D341Med (cell line): ENCODE measurements at regions not wholly inside any gene's neighbourhood (a gene's known extent, or its start where the extent isn't known, plus 50 kb on each side); places are given as distances from the start of the nearest gene placed in this dataset.
"Not testable (repeated sequence)": the region's sequence is repeated elsewhere in the genome, so short reads cannot be mapped to it uniquely, and the experiment has no call there.

Experiments
- DNase-seq: peaks from one replicate; pipeline ENCODE4 v3.0.0; 2012; ENCODE audit warnings: low spot score

GRCh38 chr16:88228751-88229150 is 154.0 kb upstream of the ZNF469 start:
- not testable (repeated sequence) for DNase-seq

GRCh38 chr16:88229710-88230109 is 153.0 kb upstream of the ZNF469 start:
- DNase-seq, result not testable (repeated sequence)

DNA sequence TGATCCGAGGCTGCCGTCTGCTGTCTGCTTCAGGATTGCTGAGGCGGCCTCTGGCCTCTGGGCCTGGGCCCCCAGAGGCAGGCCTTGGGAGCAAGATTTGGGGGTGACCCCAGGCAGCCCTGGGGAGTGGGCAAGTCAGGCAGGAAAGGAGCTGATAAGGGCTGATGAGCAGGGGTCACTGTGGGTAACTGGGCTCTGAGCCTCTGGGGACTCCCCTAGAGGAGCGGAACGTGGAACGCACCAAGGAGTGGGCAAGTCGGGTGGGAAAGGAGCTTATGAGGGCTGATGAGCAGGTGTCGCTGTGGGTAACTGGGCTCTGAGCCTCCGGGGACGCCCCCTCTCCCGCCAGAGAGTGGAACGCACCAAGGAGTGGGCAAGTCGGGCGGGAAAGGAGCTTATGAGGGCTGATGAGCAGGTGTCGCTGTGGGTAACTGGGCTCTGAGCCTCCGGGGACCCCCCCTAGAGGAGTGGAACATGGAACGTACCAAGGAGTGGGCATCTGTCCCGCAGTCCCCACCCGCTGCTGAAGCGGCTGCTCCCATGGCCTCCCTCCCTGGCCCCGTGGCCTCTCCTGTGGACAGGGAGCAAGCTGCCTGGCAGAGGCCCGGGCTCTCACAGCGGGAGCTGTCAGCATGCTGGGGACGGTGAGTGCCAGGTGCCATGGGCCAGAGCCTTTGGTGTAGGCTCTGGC is 152.3 kb upstream of the ZNF469 start:
- not testable (repeated sequence) for DNase-seq

GRCh38 chr16:88230967-88231615 is 151.7 kb upstream of the ZNF469 start:
- DNase-seq, result not testable (repeated sequence)

GRCh38 chr16:88231839-88232238 is 150.9 kb upstream of the ZNF469 start:
- not testable (repeated sequence) for DNase-seq

DNA sequence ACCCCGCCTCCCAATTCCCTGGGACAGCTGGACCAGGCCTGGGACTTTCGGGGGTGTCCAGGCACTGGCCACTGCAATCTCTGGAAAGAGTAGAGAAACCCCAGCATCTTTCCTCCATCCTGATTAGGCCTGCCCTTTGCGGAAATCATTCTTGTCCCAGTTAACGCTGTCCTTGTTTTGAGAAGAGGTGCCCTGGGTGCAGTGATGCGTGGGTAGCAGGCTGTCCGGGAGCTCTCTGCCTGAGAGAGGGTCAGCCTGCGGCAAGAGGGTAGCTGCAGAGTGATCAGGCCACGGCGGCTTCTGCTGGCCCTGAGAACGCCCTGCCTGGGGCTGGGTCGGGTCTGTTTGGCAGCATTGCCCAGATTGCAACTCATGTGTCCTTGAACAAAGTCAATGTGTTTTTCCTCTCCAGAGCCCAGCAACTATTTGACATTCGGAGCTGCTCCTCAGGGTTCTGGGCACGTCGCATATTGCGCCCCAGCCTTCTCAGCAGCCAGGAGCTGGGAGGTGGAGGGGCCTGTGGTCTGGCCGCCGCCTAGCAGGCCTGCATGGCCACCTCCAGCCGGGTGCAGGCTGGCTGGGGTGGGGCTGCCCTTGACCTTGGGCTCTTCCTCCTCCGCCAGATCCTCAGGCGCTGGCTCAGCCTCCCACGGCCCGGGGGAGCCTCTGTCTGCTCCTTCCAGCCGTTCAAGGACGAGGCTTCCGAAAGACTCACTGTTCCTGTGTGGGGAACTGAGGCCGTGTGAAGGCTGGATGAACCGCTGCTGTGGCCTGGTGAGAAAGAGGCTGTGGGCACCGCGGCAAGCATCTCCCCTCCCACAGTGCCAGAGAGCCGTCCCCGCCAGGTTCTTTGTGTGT is 150.1 kb upstream of the ZNF469 start:
- not testable (repeated sequence) for DNase-seq

GRCh38 chr16:88233621-88234420 is 148.9 kb upstream of the ZNF469 start:
- not testable (repeated sequence) for DNase-seq

- DNase-seq, result not testable (repeated sequence)
Measured at GRCh38 chr16:88234421-88235271, 148.1 kb upstream of the ZNF469 start.

DNA sequence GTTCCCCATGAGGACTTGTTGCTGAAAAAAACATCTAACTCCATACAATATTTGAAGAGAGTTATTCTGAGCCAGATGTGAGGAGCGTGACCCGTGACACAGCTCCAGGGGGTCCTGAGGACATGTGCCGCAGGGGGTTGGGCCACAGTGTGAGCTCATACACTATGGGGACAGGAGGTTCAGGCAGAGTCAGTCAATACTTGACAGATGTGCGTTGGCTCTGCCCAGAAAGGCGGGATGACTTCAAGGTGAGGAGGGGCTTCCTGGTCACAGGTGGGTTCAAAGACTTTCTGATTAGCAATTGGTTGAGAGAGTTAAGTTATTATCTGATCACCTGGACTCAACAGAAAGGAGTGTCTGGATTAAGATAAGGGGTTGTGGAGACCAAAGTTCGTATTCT is 147.1 kb upstream of the ZNF469 start:
- DNase-seq, result not testable (repeated sequence)

DNA sequence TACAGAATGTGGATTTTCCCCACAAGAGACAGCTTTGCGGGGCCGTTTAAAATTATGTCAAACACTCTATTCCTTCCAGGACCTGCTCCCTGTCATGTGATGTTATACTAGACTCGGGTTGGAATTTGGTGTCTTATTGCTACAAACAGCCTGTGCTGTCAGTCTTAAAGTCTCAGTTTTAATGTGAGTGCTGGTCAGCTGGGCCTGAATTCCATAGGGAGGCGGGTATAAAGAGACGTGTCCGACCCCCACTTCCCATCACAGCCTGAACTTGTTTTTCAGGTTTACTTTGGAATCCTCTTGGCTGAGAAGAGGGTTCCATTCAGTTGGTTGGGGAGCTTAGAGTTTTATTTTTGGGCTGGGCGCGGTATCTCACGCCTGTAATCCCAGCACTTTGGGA is 146.5 kb upstream of the ZNF469 start:
- DNase-seq, result not testable (repeated sequence)

- DNase-seq, result not testable (repeated sequence)
Measured at GRCh38 chr16:88237314-88237713, 145.4 kb upstream of the ZNF469 start.

DNA sequence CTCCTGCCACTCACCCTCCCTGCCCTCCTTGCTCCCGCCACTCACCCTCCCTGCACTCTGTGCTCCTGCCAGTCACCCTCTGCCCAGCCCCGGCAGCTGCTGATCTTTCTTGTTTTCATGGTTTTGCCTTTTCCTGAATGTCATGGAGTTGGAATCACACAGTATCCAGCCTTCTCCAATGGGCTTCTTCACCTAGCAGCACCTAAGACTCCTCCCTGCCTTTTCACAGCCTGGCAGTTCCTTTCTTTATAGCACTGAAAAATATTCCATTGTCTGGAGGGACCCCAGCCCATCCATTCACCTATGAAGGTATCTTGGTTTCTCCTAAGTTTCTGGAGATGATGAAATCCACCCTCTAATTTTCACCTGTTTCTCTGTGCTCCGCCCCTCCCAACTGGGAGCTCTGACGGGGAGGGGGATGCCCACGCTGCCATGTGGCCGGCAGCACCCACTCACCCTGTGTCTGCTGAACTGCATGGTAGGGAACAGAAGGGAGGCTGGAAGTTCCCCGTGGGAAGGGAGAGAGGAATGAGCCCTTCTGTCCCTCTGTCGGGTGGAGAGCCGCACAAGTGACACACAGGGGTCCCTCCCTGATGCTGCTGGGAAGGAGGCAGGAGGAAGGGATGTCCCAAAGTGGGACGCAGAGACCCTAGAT is 144.9 kb upstream of the ZNF469 start:
- not testable (repeated sequence) for DNase-seq

GRCh38 chr16:88238732-88239274 is 144.0 kb upstream of the ZNF469 start:
- DNase-seq, result not testable (repeated sequence)

DNA sequence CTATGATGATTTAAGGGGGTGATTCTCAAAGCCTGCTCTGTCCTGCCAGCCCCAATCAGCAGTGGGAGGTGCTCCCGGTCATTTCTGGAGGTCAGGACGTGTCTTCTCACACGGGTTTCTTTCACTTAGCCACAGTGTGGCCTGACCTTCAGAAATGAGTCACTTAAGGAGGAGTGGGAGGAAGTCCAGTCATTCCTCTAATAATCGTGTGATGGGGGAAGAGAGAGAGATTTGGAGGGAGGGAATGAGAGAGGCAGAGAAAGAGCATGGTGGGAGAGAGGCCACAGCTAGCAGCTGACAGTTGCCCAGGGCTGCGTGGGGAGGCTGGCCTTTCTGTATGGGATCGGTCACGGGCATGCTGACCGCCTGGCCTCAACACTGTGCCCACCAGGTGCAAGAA is 142.6 kb upstream of the ZNF469 start:
- not testable (repeated sequence) for DNase-seq

DNA sequence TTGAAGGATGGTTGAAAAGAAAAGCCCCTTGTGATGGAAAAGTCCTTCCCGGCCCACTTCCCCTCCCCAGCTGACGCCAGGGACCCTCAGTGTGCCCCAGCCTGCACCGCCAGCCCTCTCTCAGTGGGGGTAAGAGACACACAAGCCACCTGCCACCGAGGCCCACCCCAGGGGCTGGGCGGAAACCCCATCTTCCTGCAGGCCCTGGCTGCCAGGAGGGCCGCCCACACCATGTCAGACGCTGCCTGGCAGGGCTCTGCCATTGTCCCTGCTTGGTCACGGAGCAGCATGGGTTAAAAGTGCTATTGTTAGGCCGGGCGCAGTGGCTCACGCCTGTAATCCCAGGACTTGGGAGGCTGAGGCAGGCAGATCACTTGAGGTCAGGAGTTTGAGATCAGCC is 142.0 kb upstream of the ZNF469 start:
- not testable (repeated sequence) for DNase-seq

DNA sequence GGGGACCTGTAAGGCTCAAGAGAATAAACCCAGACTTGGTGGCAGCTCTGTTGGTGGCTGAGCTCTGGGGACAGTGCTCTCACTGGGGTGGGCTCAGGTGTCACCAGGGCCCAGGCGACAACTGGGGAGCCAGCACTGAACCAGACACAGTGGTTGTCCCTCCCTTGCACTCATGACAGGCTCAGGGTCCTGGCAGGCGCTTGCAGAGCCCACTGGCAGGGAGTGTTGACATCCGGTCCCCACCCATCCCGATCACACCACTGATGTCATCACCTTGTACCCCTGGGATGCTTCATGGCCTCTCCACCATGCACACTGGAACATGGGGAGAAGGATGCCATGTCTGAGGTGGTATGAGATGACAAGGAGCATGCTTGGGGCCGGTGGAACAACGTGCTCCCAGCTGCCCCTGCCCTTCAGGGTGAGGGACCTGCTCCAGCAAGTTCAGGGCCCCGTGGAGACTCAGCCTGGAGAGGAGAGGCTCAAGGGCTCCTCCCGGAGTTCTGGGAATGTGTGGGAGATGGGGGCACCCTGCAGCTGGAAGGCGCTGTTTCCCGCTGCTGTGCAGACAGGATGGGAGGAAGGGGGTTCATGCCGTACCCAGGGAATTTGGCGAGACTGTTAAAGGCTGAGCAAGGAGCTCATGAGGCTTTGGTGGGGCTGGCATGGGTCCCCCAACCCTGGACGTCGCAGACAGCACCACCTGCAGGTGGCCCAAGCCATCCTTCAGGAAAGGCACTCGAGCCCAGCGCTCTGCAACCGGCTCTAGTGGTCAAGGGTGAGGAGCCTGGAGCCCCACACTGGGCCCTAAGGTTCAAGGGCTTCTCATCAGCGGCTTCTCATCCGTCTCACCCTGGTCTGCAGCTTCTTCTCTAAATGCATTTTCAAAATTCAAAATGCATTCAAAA is 141.1 kb upstream of the ZNF469 start:
- DNase-seq, result not testable (repeated sequence)

DNA sequence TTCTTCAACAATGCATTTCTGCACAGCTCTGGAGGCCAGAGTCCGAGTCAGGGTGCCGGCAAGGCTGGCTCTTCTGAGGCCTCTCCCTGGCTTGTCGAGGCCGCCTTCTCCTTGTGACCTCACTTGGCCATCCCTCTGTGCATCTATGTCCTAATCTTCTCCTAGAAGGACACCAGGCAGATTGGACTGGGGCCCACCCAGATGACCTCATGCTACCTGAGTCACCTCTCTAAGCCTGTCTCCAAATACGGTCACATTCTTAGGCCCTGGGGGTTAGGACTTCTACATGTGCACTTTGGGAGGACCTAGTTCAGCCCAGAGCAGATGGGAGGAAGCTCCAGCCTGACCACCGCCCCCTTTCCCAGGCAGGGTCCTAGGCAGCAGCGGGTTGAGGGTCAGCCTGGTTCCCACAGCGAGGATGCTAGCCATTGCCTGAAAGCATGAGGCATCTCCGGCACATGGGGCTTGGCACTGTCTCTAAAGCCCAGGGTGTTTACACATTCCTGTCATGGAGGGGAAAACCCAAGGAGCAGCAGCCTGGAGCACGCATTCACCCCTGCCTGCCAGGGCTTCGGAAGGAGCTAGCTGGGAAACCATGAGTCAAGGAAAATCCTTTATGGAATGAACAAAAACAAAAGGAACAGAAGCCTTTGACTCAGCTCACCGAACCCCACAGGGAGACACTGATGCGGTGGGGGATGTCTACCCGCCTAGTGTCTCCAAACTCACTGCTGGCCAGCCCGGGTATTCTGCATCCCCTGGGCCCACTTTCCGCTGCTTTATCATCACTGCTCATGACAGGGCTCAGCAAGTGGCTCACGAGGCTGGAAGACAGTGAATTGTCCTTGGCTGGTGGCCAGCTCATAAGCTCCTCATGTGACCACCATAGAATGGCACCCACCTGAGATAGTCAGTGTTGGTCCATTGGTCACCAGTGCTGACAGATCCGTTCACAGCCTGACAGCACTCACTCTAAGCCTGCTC is 140.2 kb upstream of the ZNF469 start:
- not testable (repeated sequence) for DNase-seq

GRCh38 chr16:88243921-88244320 is 138.8 kb upstream of the ZNF469 start:
- not testable (repeated sequence) for DNase-seq
